ENCODE measurements at regions not wholly inside any gene's neighbourhood (a gene's known extent, or its start where the extent isn't known, plus 50 kb on each side); places are given as distances from the start of the nearest gene placed in this dataset.

GRCh38 chr9:78756813-78757510 lies 460.0 kb downstream of the PSAT1 start:
- H3K27me3 ChIP-seq: no peaks in the 10 kb centered on the region
- H3K27ac ChIP-seq: no peak overlapping the region
- TF ChIP-seq CTCF (IDR thresholded peaks at IDR 0.05): no peak
- no peak for TF ChIP-seq POLR2A (IDR thresholded peaks at IDR 0.05)
- TF ChIP-seq POLR2AphosphoS5 (IDR thresholded peaks at IDR 0.05): no peak
- H3K36me3 ChIP-seq: no peaks in the 10 kb centered on the region
- no peak overlapping the region for H3K4me3 ChIP-seq
- intact Hi-C loops (cut with DNase I; ENCODE audit: low total_unique reads): loop anchor here (5.0 kb wide), 1 partner anchor 540 kb away; no protein-coding TSS in a partner anchor
- no peak for DNase-seq (ENCODE audit: low spot score in 2 of 2)
- H3K9me3 ChIP-seq: no peaks in the 10 kb centered on the region
- no peaks in the 10 kb centered on the region for H3K4me1 ChIP-seq

GRCh38 chr9:78763424-78763823 lies 466.5 kb downstream of the PSAT1 start:
- H3K4me1 ChIP-seq: no peaks in the 10 kb centered on the region
- H3K4me3 ChIP-seq: no peak overlapping the region
- TF ChIP-seq POLR2A (IDR thresholded peaks at IDR 0.05) (no peak), POLR2AphosphoS5 (IDR thresholded peaks at IDR 0.05) (no peak), CTCF (IDR thresholded peaks at IDR 0.05) (no peak)
- DNase-seq (ENCODE audit: low spot score in 2 of 2): no peak
- no peaks in the 10 kb centered on the region for H3K9me3 ChIP-seq
- H3K27me3 ChIP-seq: no peaks in the 10 kb centered on the region
- no peaks in the 10 kb centered on the region for H3K36me3 ChIP-seq
- H3K27ac ChIP-seq: no peak overlapping the region
- intact Hi-C loops (cut with DNase I; ENCODE audit: low total_unique reads): no loop called here

GRCh38 chr9:78765861-78766260 lies 468.9 kb downstream of the PSAT1 start:
- Histone ChIP-seq H3K27ac (no peak overlapping the region), H3K4me3 (no peak overlapping the region), H3K4me1 (no peaks in the 10 kb centered on the region), H3K27me3 (no peaks in the 10 kb centered on the region), H3K9me3 (no peaks in the 10 kb centered on the region), H3K36me3 (no peaks in the 10 kb centered on the region)
- intact Hi-C loops (cut with DNase I; ENCODE audit: low total_unique reads): no loop called here
- no peak for TF ChIP-seq CTCF (IDR thresholded peaks at IDR 0.05)
- no peak for DNase-seq (ENCODE audit: low spot score in 2 of 2)

DNA sequence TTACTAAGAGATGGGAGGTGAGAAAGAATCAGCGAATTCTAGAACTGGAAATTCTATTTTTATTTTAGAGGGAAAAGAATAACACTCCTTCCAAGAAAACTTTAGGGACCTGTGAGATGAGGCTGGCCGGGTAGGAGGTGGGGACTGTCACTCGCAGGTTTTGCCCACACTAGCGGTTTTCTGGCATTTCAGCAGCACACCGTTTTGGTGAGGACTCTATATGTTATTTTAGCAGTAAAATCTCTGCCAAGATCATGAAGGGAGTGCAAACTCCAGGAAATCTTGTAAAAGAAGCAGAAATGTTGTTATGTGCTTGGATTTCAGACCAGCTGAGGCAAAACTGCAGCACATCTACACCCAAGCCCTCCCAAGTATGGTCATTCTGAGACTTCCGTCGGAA lies 470.6 kb downstream of the PSAT1 start:
- no peaks in the 10 kb centered on the region for H3K36me3 ChIP-seq
- H3K4me1 ChIP-seq: no peaks in the 10 kb centered on the region
- no peaks in the 10 kb centered on the region for H3K27me3 ChIP-seq
- TF ChIP-seq POLR2A (IDR thresholded peaks at IDR 0.05): no peak
- no peak for TF ChIP-seq POLR2AphosphoS5 (IDR thresholded peaks at IDR 0.05)
- TF ChIP-seq CTCF (IDR thresholded peaks at IDR 0.05): no peak
- no peak overlapping the region for H3K4me3 ChIP-seq
- H3K27ac ChIP-seq: no peak overlapping the region
- DNase-seq (ENCODE audit: low spot score in 2 of 2): no peak
- intact Hi-C loops (cut with DNase I; ENCODE audit: low total_unique reads): no loop called here
- no peaks in the 10 kb centered on the region for H3K9me3 ChIP-seq

GRCh38 chr9:78769690-78770089 lies 472.8 kb downstream of the PSAT1 start:
- TF ChIP-seq POLR2A (IDR thresholded peaks at IDR 0.05): no peak
- no peak for TF ChIP-seq POLR2AphosphoS5 (IDR thresholded peaks at IDR 0.05)
- TF ChIP-seq CTCF (IDR thresholded peaks at IDR 0.05): no peak
- Histone ChIP-seq H3K9me3 (no peaks in the 10 kb centered on the region), H3K27me3 (no peaks in the 10 kb centered on the region), H3K36me3 (no peaks in the 10 kb centered on the region), H3K4me1 (no peaks in the 10 kb centered on the region), H3K4me3 (no peak overlapping the region), H3K27ac (no peak overlapping the region)
- intact Hi-C loops (cut with DNase I; ENCODE audit: low total_unique reads): no loop called here
- no peak for DNase-seq (ENCODE audit: low spot score in 2 of 2)

Measured in breast epithelium (tissue), 4 donors.